Liver (tissue), 8 donors: ENCODE measurements at regions not wholly inside any gene's neighbourhood (a gene's known extent, or its start where the extent isn't known, plus 50 kb on each side); places are given as distances from the start of the nearest gene placed in this dataset.

Experiments
- DNase-seq: peaks from one replicate; pipeline ENCODE4 v3.0.0-alpha.2; 2017; ENCODE audit warnings: low spot score
- H3K27ac ChIP-seq, 2 donors: one replicate each; pipeline ENCODE4 v1.7.0; 2013; ENCODE audit warnings: inconsistent platforms in 2 of 2, low read length in 2 of 2, control low read depth in 1 of 2, low read depth in 1 of 2, mild to moderate bottlenecking in 1 of 2
- H3K27me3 ChIP-seq, 4 donors: one replicate each; pipeline versions ENCODE4 v1.6.1 to v1.7.0; 2013; ENCODE audit warnings: low read length in 3 of 4, inconsistent platforms in 1 of 4, mild to moderate bottlenecking in 1 of 4, moderate library complexity in 1 of 4; ENCODE audit not compliant: control insufficient read depth in 4 of 4, insufficient read depth in 4 of 4
- H3K36me3 ChIP-seq, 4 donors: one replicate each; pipeline versions ENCODE4 v1.6.1 to v1.7.0; 2013; ENCODE audit warnings: low read length in 3 of 4, mild to moderate bottlenecking in 3 of 4, low read depth in 1 of 4, moderate library complexity in 1 of 4; ENCODE audit not compliant: control insufficient read depth in 4 of 4, insufficient read depth in 3 of 4
- H3K4me1 ChIP-seq, 4 donors: one replicate each; pipeline versions ENCODE4 v1.6.1 to v1.7.0; 2013; ENCODE audit warnings: low read length in 3 of 4, mild to moderate bottlenecking in 3 of 4, moderate library complexity in 1 of 4; ENCODE audit not compliant: control insufficient read depth in 4 of 4, insufficient read depth in 4 of 4
- H3K4me3 ChIP-seq, 3 donors: one replicate each; pipeline versions ENCODE4 v1.6.1 to v1.7.0; 2013; ENCODE audit warnings: low read length in 3 of 3, control low read depth in 1 of 3, low read depth in 1 of 3, mild to moderate bottlenecking in 1 of 3
- H3K9ac ChIP-seq, 2 donors: one replicate each; pipeline ENCODE4 v1.7.0; 2013; ENCODE audit warnings: low read length in 2 of 2, mild to moderate bottlenecking in 2 of 2, moderate library complexity in 2 of 2, control low read depth in 1 of 2, low read depth in 1 of 2
- H3K9me3 ChIP-seq, 4 donors: one replicate each; pipeline versions ENCODE4 v1.6.1 to v1.7.0; 2013; ENCODE audit warnings: low read length in 3 of 4; ENCODE audit not compliant: control insufficient read depth in 4 of 4
- ATF3 ChIP-seq: IDR thresholded peaks from 2 replicates; pipeline ENCODE4 v1.6.1; 2016; ENCODE audit warnings: antibody characterized with exemption
- CTCF ChIP-seq: fragments of 150-350 bp; IDR thresholded peaks from 2 replicates; pipeline ENCODE4 v1.5.1; 2017; ENCODE audit warnings: improper control_type of control experiment, low read depth, low read length; ENCODE audit not compliant: missing input control
- EGR1 ChIP-seq, 2 donors: IDR thresholded peaks; 2 replicates each; pipeline ENCODE4 v1.6.1; 2016 to 2018; ENCODE audit warnings: antibody characterized with exemption in 2 of 2, low read depth in 2 of 2
- FOXA1 ChIP-seq: IDR thresholded peaks from 2 replicates; pipeline ENCODE4 v1.6.1; 2016; ENCODE audit warnings: antibody characterized with exemption
- FOXA2 ChIP-seq: IDR thresholded peaks from 2 replicates; pipeline ENCODE4 v1.6.1; 2016; ENCODE audit warnings: antibody characterized with exemption
- GABPA ChIP-seq, 2 donors: IDR thresholded peaks in 1 of 2; conservative IDR thresholded peaks in 1 of 2; 2 replicates each; pipeline ENCODE4 v1.6.1; 2016; ENCODE audit warnings: antibody characterized with exemption in 2 of 2, mild to moderate bottlenecking in 1 of 2, moderate library complexity in 1 of 2
- HNF4A ChIP-seq, 2 donors: conservative IDR thresholded peaks; 2 replicates each; pipeline ENCODE4 v1.6.1; 2016; ENCODE audit warnings: antibody characterized with exemption in 2 of 2, mild to moderate bottlenecking in 2 of 2
- HNF4G ChIP-seq: IDR thresholded peaks from 2 replicates; pipeline ENCODE4 v1.6.1; 2016; ENCODE audit warnings: antibody characterized with exemption
- JUND ChIP-seq, 2 donors: IDR thresholded peaks; 2 replicates each; pipeline ENCODE4 v1.6.1; 2016; ENCODE audit warnings: antibody characterized with exemption in 2 of 2
- NR2F2 ChIP-seq: IDR thresholded peaks from 2 replicates; pipeline ENCODE4 v1.6.1; 2016; ENCODE audit warnings: antibody characterized with exemption
- RAD21 ChIP-seq, 2 donors: IDR thresholded peaks; 2 replicates each; pipeline ENCODE4 v1.6.1; 2016; ENCODE audit warnings: antibody characterized with exemption in 2 of 2, mild to moderate bottlenecking in 2 of 2
- RXRA ChIP-seq, 2 donors: IDR thresholded peaks; 2 replicates each; pipeline ENCODE4 v1.6.1; 2017 to 2018; ENCODE audit warnings: antibody characterized with exemption in 2 of 2, mild to moderate bottlenecking in 1 of 2
- SP1 ChIP-seq: IDR thresholded peaks from 2 replicates; pipeline ENCODE4 v1.6.1; 2018; ENCODE audit warnings: antibody characterized with exemption, mild to moderate bottlenecking
- TAF1 ChIP-seq: conservative IDR thresholded peaks from 2 replicates; pipeline ENCODE4 v1.6.1; 2016; ENCODE audit warnings: antibody characterized with exemption, mild to moderate bottlenecking
- YY1 ChIP-seq: IDR thresholded peaks from 2 replicates; pipeline ENCODE4 v1.6.1; 2016; ENCODE audit warnings: antibody characterized with exemption, mild to moderate bottlenecking
- ZBTB33 ChIP-seq: IDR thresholded peaks from 2 replicates; pipeline ENCODE4 v1.6.1; 2016; ENCODE audit warnings: antibody characterized with exemption
- WGBS: extraction: QIAGEN DNeasy Blood & Tissue Kit; methylation state at CpG from one replicate; pipeline ENCODE4 v1.1.7; 2013; 5-methylcytosine and 5-hydroxymethylcytosine counted together
- TF ChIP-seq, protein P1 (sequence below): IDR thresholded peaks from 2 replicates; pipeline ENCODE4 v1.6.1; 2016; ENCODE audit warnings: antibody characterized with exemption, mild to moderate bottlenecking
- TF ChIP-seq, protein P2 (sequence below): IDR thresholded peaks from 2 replicates; pipeline ENCODE4 v1.6.1; 2016; ENCODE audit warnings: antibody characterized with exemption
- donor health status: healthy.
- donor health status: healthy.
- donor health status: healthy.
- donor health status: healthy.
- donor health status: healthy.

DNA sequence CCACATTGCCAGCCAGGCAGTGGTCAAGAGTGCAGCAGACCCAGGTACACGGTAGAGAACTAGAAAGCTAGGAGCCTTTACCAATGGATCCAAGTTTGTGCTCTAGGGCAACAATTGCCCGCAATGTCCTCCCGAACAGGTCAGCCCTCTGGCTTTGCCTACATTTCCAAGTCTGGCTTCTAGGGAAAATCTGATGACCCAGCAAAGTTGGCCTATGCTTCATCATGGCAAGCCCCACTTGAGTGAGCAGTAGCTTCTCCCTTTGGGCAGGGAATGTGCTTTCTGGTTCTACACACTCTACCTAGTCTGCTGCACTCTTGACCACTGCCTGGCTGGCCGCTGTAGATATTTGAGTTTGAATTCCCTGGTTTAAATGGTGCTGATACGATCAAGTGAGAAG, 361.6 kb upstream of the NR2F2 start:
- no peak overlapping the region for H3K9ac ChIP-seq
- no peaks in the 10 kb centered on the region for H3K27me3 ChIP-seq
- no peak overlapping the region for H3K4me3 ChIP-seq
- no peaks in the 10 kb centered on the region for H3K36me3 ChIP-seq
- TF ChIP-seq FOXA1 (no peak), YY1 (no peak), SP1 (no peak), HNF4G (no peak), EGR1 (IDR thresholded peaks at IDR 0.05; ENCODE audit: low read depth in 2 of 2) (no peak), RAD21 (IDR thresholded peaks at IDR 0.05) (no peak), JUND (IDR thresholded peaks at IDR 0.05) (no peak), ZBTB33 (no peak), GABPA (IDR thresholded peaks at IDR 0.05 in 1 of 2, conservative IDR thresholded peaks at IDR 0.05 in 1 of 2) (no peak), CTCF (no peak), RXRA (IDR thresholded peaks at IDR 0.05) (no peak), ATF3 (no peak), TAF1 (no peak)
- TF ChIP-seq, protein P1, sequence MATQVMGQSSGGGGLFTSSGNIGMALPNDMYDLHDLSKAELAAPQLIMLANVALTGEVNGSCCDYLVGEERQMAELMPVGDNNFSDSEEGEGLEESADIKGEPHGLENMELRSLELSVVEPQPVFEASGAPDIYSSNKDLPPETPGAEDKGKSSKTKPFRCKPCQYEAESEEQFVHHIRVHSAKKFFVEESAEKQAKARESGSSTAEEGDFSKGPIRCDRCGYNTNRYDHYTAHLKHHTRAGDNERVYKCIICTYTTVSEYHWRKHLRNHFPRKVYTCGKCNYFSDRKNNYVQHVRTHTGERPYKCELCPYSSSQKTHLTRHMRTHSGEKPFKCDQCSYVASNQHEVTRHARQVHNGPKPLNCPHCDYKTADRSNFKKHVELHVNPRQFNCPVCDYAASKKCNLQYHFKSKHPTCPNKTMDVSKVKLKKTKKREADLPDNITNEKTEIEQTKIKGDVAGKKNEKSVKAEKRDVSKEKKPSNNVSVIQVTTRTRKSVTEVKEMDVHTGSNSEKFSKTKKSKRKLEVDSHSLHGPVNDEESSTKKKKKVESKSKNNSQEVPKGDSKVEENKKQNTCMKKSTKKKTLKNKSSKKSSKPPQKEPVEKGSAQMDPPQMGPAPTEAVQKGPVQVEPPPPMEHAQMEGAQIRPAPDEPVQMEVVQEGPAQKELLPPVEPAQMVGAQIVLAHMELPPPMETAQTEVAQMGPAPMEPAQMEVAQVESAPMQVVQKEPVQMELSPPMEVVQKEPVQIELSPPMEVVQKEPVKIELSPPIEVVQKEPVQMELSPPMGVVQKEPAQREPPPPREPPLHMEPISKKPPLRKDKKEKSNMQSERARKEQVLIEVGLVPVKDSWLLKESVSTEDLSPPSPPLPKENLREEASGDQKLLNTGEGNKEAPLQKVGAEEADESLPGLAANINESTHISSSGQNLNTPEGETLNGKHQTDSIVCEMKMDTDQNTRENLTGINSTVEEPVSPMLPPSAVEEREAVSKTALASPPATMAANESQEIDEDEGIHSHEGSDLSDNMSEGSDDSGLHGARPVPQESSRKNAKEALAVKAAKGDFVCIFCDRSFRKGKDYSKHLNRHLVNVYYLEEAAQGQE: no peak
- DNase-seq: no peak
- H3K9me3 ChIP-seq: no peaks in the 10 kb centered on the region
- H3K27ac ChIP-seq: no peak overlapping the region
- WGBS: 94% methylated on average over 5 of the region's 5 CpGs
- H3K4me1 ChIP-seq: no peaks in the 10 kb centered on the region

GRCh38 chr15:95970326-95970725, 360.2 kb upstream of the NR2F2 start:
- H3K27me3 ChIP-seq: no peaks in the 10 kb centered on the region
- no peak overlapping the region for H3K27ac ChIP-seq
- H3K9me3 ChIP-seq: no peaks in the 10 kb centered on the region
- no peak for DNase-seq
- WGBS: 86% methylated on average over 3 of the region's 3 CpGs
- no peaks in the 10 kb centered on the region for H3K4me1 ChIP-seq
- no peak overlapping the region for H3K9ac ChIP-seq
- no peak overlapping the region for H3K4me3 ChIP-seq
- H3K36me3 ChIP-seq: no peaks in the 10 kb centered on the region
- no peak for TF ChIP-seq YY1
- TF ChIP-seq JUND (IDR thresholded peaks at IDR 0.05): no peak
- TF ChIP-seq TAF1: no peak
- TF ChIP-seq, protein P1: no peak
- TF ChIP-seq GABPA (IDR thresholded peaks at IDR 0.05 in 1 of 2, conservative IDR thresholded peaks at IDR 0.05 in 1 of 2): no peak
- TF ChIP-seq, protein P2, sequence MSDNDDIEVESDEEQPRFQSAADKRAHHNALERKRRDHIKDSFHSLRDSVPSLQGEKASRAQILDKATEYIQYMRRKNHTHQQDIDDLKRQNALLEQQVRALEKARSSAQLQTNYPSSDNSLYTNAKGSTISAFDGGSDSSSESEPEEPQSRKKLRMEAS: no peak
- TF ChIP-seq CTCF: no peak
- no peak for TF ChIP-seq RAD21 (IDR thresholded peaks at IDR 0.05)
- no peak for TF ChIP-seq FOXA2
- no peak for TF ChIP-seq FOXA1
- TF ChIP-seq HNF4A (conservative IDR thresholded peaks at IDR 0.05): no peak
- no peak for TF ChIP-seq RXRA (IDR thresholded peaks at IDR 0.05)
- no peak for TF ChIP-seq NR2F2
